Heart left ventricle (tissue), 13 donors: ENCODE measurements at regions not wholly inside any gene's neighbourhood (a gene's known extent, or its start where the extent isn't known, plus 50 kb on each side); places are given as distances from the start of the nearest gene placed in this dataset.

Experiments
- CTCF ChIP-seq, 12 donors: fragments of 200-600 bp; sonication (generic) in 4 of 12; IDR thresholded peaks; one replicate each; pipeline versions ENCODE4 v1.5.0 to v1.8.0; 2018 to 2022; ENCODE audit warnings: antibody characterized with exemption in 12 of 12, mild to moderate bottlenecking in 5 of 12
- POLR2A ChIP-seq, 2 donors: fragments of 450-650 bp; IDR thresholded peaks; one replicate each; pipeline ENCODE4 v1.6.1; 2017; ENCODE audit warnings: antibody characterized with exemption in 2 of 2, mild to moderate bottlenecking in 2 of 2, moderate library complexity in 2 of 2
- donor health status: ischemic (EF 13 %, LVEDD 7.1; RV severe dilation, severe dysfunction).
- donor health status: DM: no; HTN: yes; CAD: no.
- donor health status: DM: no; HTN: no; CAD: no.
- donor health status: ischemic (EF 25% LVEDD 6.9; RV normal size, moderate dysfunction).
- donor health status: ischemic (EF 25% LVEDD 5.7; RV mildly dilated, moderate dysfunction).
- donor health status: ischemic (EF 35%, LVEDD 5.7; RV mildly dilated, moderate dysfunction).
- donor health status: nonischemic (EF 11% LVEDD 7.7; RV severe dilation, severe dysfunction).
- donor health status: DM: yes; HTN: yes; CAD: no.
- donor health status: PGD.
- donor health status: ischemic (EF 29% LVEDD 5.4; RV normal size, mild dysfunction).
- donor health status: nonischemic (EF 23%, LVEDD 6.1; RV moderate dilation, normal function).

- no peak for TF ChIP-seq CTCF (IDR thresholded peaks at IDR 0.05)
- TF ChIP-seq POLR2A (IDR thresholded peaks at IDR 0.05): no peak
Measured at GRCh38 chr18:47500930-47501329, 249.5 kb upstream of the SKOR2 start.
